Prostate gland (tissue), 2 donors: ENCODE measurements at regions not wholly inside any gene's neighbourhood (a gene's known extent, or its start where the extent isn't known, plus 50 kb on each side); places are given as distances from the start of the nearest gene placed in this dataset.

Experiments
- DNase-seq: peaks from one replicate; pipeline ENCODE4 v3.0.0-alpha.2; 2019; ENCODE audit warnings: low spot score
- H3K27ac ChIP-seq, 2 donors: fragments of 200-600 bp; sonication (generic); 2 replicates each; pipeline ENCODE4 v1.5.1; 2017 to 2019
- H3K27me3 ChIP-seq: fragments of 200-600 bp; sonication (generic); replicated peaks from 2 replicates; pipeline ENCODE4 v1.5.1; 2019; ENCODE audit not compliant: insufficient read depth
- H3K36me3 ChIP-seq, 2 donors: fragments of 200-600 bp; sonication (generic); 1 replicate in 1 of 2; 2 replicates in 1 of 2; pipeline versions ENCODE4 v1.5.1 to v1.8.1; 2017 to 2019
- H3K4me1 ChIP-seq: fragments of 200-600 bp; sonication (generic); replicated peaks from 2 replicates; pipeline ENCODE4 v1.5.1; 2019
- H3K4me3 ChIP-seq, 2 donors: fragments of 200-600 bp; sonication (generic); 2 replicates each; pipeline ENCODE4 v1.5.1; 2017 to 2019
- H3K9me3 ChIP-seq: fragments of 200-600 bp; sonication (generic); 2 replicates; pipeline ENCODE4 v1.5.1; 2017
- POLR2A ChIP-seq: fragments of 450-650 bp; IDR thresholded peaks from one replicate; pipeline ENCODE4 v1.6.1; 2016; ENCODE audit warnings: antibody characterized with exemption, mild to moderate bottlenecking
- POLR2AphosphoS5 ChIP-seq: sonication (generic); formaldehyde crosslinking; IDR thresholded peaks from one replicate; pipeline ENCODE4 v1.6.1; 2017; ENCODE audit warnings: antibody characterized with exemption
- WGBS: methylation state at CpG from one replicate; pipeline ENCODE4 v1.1.5; 2018; 5-methylcytosine and 5-hydroxymethylcytosine counted together
- intact Hi-C: fragments of 100-400 bp; cut with DNase I; formaldehyde crosslinking; loops from one replicate; pipeline ENCODE4 v1.14.2; 2022
- TF ChIP-seq, protein P1 (sequence below), 4 experiments: fragments of 200-600 bp in 2 of 4; fragments of 450-650 bp in 2 of 4; sonication (generic) in 2 of 4; IDR thresholded peaks; 1 replicate in 3 of 4; 2 replicates in 1 of 4; pipeline ENCODE4 v1.5.1; 2016 to 2019; ENCODE audit warnings: antibody characterized with exemption in 4 of 4, mild to moderate bottlenecking in 2 of 4, moderate library complexity in 2 of 4

- no peak overlapping the region for H3K4me3 ChIP-seq
- TF ChIP-seq POLR2A, result no peak
- no peak overlapping the region for H3K27ac ChIP-seq
- H3K27me3 ChIP-seq, result no peaks in the 10 kb centered on the region
- intact Hi-C loops, result no loop called here
- H3K36me3 ChIP-seq, result no peaks in the 10 kb centered on the region
- DNase-seq, result no peak
- H3K9me3 ChIP-seq, result no peaks in the 10 kb centered on the region
- H3K4me1 ChIP-seq, result peaks cover 4% of the 10 kb centered on the region
- WGBS, result 69% methylated on average over 20 of the region's 20 CpGs
Observed at GRCh38 chr16:85452364-85453193, 160.5 kb upstream of the GSE1 start.

GRCh38 chr16:85453194-85453678, 159.9 kb upstream of the GSE1 start:
- 70% methylated on average over 14 of the region's 14 CpGs for WGBS
- no peak for DNase-seq
- Histone ChIP-seq H3K4me1 (peaks cover 4% of the 10 kb centered on the region), H3K9me3 (no peaks in the 10 kb centered on the region), H3K36me3 (no peaks in the 10 kb centered on the region), H3K4me3 (no peak overlapping the region), H3K27ac (no peak overlapping the region), H3K27me3 (no peaks in the 10 kb centered on the region)
- intact Hi-C loops, result no loop called here
- TF ChIP-seq POLR2A (no peak), POLR2AphosphoS5 (no peak)
- TF ChIP-seq, protein P1, sequence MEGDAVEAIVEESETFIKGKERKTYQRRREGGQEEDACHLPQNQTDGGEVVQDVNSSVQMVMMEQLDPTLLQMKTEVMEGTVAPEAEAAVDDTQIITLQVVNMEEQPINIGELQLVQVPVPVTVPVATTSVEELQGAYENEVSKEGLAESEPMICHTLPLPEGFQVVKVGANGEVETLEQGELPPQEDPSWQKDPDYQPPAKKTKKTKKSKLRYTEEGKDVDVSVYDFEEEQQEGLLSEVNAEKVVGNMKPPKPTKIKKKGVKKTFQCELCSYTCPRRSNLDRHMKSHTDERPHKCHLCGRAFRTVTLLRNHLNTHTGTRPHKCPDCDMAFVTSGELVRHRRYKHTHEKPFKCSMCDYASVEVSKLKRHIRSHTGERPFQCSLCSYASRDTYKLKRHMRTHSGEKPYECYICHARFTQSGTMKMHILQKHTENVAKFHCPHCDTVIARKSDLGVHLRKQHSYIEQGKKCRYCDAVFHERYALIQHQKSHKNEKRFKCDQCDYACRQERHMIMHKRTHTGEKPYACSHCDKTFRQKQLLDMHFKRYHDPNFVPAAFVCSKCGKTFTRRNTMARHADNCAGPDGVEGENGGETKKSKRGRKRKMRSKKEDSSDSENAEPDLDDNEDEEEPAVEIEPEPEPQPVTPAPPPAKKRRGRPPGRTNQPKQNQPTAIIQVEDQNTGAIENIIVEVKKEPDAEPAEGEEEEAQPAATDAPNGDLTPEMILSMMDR (IDR thresholded peaks at IDR 0.05), result no peak

- H3K9me3 ChIP-seq, result no peaks in the 10 kb centered on the region
- H3K36me3 ChIP-seq, result no peaks in the 10 kb centered on the region
- H3K4me1 ChIP-seq, result peaks cover 4% of the 10 kb centered on the region
- no peaks in the 10 kb centered on the region for H3K27me3 ChIP-seq
- TF ChIP-seq, protein P1 (IDR thresholded peaks at IDR 0.05), result no peak
- TF ChIP-seq POLR2AphosphoS5 (no peak), POLR2A (no peak)
- no peak overlapping the region for H3K27ac ChIP-seq
- H3K4me3 ChIP-seq, result no peak overlapping the region
- intact Hi-C loops, result no loop called here
- DNase-seq, result no peak
- 81% methylated on average over 10 of the region's 10 CpGs for WGBS
Observed at GRCh38 chr16:85453703-85454102, 159.4 kb upstream of the GSE1 start.

DNA sequence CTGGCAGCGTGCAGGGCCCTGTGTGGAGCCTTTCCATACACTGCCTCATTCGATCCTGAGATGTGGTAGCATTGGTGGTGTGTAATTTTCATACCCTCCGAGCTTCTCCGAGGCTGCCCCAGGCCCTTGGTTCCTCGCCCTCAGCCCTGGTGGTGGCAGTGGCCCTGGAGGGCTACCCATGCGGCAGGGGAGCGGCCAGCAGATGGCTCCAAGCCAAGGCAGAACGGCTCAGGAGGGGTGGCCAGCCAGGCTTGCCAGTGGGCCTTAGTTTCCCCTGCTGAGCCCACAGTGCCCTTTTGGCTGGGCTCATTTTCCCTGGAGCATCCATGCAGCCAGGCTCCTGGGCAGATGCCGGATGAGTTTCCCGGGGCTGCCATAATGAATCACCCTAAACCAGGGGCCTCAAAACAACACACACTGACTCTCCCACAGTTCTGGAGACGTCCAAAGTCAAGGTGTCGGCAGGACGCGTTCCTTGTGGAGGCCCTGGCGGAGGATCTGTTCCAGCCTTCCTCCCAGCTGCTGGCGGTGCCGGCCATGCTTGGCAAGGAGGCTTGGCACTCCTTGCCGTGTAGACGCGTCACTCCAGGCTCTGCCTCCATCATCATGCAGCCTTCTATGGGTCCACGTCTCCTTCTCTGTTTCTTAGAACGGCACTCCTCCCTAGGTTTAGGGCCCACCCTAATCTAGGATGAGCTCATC, 158.8 kb upstream of the GSE1 start:
- DNase-seq, result no peak
- H3K4me1 ChIP-seq, result no peaks in the 10 kb centered on the region
- no peak overlapping the region for H3K27ac ChIP-seq
- H3K36me3 ChIP-seq, result no peaks in the 10 kb centered on the region
- no peaks in the 10 kb centered on the region for H3K27me3 ChIP-seq
- WGBS, result 81% methylated on average over 22 of the region's 22 CpGs
- intact Hi-C loops, result no loop called here
- H3K9me3 ChIP-seq, result no peaks in the 10 kb centered on the region
- H3K4me3 ChIP-seq, result no peak overlapping the region
- TF ChIP-seq, protein P1 (IDR thresholded peaks at IDR 0.05), result no peak
- TF ChIP-seq POLR2A, result no peak
- no peak for TF ChIP-seq POLR2AphosphoS5

- intact Hi-C loops, result no loop called here
- no peak overlapping the region for H3K27ac ChIP-seq
- TF ChIP-seq, protein P1 (IDR thresholded peaks at IDR 0.05), result no peak
- no peak for TF ChIP-seq POLR2A
- TF ChIP-seq POLR2AphosphoS5, result no peak
- H3K36me3 ChIP-seq, result no peaks in the 10 kb centered on the region
- H3K4me1 ChIP-seq, result no peaks in the 10 kb centered on the region
- H3K4me3 ChIP-seq, result no peak overlapping the region
- H3K27me3 ChIP-seq, result no peaks in the 10 kb centered on the region
- 82% methylated on average over 12 of the region's 12 CpGs for WGBS
- DNase-seq, result no peak
- no peaks in the 10 kb centered on the region for H3K9me3 ChIP-seq
Observed at GRCh38 chr16:85455534-85455933, 157.6 kb upstream of the GSE1 start.
